GM21367 (cell line): ENCODE measurements at regions not wholly inside any gene's neighbourhood (a gene's known extent, or its start where the extent isn't known, plus 50 kb on each side); places are given as distances from the start of the nearest gene placed in this dataset.
"Not testable (repeated sequence)": the region's sequence is repeated elsewhere in the genome, so short reads cannot be mapped to it uniquely, and the experiment has no call there.

Source experiments
- ATAC-seq: cut with Tn5 transposase; IDR thresholded peaks from one replicate; pipeline ENCODE4 v1.9.1; 2021; ENCODE audit not compliant: unreplicated experiment

DNA sequence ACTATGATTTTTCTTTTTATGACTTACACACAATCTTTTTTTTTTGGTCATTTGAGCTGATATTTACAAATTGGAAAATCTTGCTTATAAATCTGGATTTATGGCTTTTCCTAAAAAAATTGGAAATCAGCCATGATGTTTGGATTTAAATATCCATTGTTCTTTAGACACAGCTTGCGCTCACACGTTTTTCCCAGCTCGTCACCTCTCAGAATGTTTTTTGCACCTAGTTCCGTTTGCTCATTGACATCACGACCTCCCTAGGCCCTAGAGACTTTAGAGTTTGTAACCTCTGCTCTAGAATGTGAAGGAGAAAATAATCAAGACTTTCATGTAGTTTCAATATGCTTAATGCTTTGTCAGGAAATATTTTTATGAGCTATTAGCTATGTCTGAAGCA lies 930.5 kb downstream of the TLE4 start:
- ATAC-seq, result no peak

DNA sequence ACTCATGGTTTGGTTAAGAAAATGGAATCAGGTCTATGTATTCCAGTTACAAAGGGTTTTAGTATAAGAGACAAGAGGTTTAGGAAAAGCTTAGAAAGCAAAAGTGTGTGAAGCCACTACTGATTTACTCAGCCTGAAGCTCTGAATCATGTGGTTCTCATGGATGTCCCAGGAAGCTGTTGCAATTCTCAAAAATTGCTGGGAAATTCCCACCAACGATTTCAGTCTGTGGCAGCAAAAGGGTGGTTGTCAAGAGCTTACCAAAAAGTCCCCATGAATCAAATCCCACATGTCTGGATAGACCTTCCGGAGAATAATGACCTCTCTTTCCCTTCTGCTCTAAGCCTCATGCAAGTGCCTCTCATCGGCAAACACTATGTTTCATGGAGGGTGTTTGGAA lies 929.9 kb downstream of the TLE4 start:
- ATAC-seq, result no peak

DNA sequence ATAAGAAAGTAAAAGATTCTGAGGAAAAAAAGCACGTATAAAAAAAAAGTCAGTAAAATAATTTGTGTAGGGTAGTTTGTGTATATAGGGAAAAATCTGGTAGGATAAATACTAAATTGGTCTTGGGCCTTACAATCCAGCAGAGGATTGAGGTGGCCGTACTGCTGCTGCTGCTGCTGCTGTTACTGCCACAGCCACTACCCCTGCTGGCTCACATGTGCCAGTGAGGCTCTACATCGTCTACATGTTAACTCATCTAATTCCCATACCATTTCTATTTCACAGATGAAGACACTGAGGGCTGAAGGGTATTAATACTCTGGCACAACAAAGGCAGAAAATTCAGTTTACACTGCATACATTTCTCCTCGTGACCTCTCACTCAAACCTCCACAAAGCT lies 928.5 kb downstream of the TLE4 start:
- no peak for ATAC-seq

DNA sequence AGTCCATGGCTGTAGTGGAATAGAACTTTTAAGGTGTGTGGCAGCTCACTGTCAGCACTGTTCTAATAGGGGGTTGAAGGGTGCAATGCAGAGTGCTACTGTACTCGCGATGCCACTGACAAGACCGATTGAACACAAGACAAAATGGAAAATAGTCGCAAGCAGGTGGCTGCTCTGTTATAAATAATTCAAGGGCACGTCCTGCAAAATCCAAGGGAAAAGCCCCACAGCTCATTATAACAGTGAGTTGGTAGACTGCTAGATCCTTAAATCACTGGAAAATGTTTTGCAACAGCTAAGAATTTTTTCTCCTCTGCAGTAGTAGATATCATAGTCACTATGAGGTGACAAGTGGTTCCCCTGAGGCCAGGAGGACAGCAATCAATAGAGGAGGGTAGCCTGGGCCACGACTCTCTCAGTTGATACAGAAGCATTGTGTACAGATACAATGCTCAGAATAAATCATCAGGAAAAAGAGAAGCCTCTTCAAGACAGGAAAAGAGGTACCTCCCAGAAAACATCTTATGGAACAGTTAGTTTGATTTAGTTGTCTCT lies 926.3 kb downstream of the TLE4 start:
- no peak for ATAC-seq

DNA sequence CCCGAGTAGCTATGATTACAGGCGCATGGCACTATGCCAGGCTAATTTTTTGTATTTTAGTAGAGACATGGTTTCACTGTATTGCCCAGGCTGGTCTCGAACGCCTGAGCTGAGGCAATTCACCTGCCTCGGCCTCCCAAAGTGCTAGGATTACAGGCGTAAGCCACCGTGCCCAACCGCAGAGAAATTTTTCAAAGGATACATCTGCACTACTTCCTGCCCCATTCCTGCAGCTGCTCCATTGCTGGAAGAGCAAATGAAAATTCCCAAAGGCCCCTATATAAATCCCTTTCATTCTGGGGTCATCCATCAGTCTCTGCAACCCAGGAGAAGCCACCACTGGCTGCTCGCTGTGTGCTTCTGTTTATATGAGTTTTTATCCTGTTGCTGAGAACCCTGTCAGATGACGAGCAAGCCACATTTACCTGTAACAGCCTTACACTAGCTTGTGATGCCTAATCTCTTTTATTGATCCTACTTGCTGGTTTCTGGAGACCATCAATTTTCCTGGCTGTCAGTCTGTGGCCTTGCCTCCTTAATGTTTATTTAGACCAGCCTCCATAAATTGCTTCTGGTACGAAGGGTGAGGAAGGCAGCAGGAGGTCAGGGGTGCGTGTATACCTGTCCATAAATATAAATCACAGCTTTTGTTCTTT lies 925.3 kb downstream of the TLE4 start:
- no peak for ATAC-seq

DNA sequence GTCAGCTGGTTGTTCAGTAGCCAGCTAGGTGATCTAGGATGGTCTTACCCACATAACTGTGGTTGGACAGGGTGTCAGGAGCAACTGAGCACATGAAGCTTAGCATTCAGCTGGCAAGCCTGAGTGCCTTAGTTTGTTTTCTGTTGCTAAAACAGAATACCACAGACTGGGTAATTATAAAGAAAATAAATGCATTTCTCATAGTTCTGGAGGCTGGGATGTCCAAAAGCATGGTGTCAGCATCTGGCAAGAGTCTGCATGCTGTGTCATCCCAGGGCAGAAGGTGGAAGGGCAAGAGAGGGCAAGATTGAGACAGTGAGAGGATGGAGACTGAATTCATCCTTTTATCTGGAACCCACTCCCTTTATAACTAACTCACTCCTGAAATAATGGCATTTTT lies 921.5 kb downstream of the TLE4 start:
- ATAC-seq, result no peak

DNA sequence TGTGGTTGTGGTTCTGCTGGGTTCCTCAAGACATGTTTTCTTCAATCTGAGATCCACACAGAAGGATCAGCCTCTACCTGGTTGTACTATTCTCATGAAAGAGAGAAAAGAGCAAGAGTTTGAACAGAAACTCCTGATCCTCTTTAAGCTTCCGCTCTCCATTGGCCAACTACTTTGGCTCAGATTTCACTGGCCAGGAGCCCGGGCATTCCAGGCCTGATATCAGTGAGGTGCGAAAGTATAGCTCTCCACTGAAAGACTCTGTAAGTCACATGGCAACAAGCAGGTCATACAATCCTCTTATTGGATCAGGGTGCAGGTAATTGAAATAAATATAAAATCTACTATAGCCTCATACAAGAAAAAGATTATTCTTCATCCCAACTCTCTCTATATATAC lies 920.5 kb downstream of the TLE4 start:
- no peak for ATAC-seq

DNA sequence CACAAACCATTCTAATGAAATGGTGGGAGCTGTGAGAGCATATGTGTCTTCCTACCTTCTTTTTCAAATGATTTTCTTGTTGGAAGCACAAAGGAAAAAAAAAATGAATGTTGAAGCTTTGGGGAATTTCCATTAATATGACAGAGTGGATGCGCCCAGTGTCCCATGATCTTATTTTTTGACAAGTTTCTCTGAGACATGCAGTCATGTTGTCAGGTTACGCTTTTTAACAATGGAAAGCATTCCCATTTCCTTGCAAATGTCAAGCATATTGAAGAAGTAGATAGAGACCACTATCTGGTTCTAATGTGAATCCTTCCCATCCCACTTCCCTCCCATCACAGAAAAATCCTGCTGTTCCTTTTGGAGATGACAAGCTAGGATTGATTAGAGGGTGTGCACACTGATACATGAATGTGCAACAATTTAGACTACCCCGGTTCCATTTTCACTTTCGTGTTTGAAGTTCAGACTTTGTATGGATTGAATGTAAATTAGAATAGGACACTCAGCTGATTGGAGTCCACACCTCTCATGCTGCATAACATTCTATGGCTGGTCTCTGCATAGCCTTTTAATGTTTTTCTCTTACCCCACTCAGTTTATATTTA lies 919.4 kb downstream of the TLE4 start:
- ATAC-seq, result no peak

DNA sequence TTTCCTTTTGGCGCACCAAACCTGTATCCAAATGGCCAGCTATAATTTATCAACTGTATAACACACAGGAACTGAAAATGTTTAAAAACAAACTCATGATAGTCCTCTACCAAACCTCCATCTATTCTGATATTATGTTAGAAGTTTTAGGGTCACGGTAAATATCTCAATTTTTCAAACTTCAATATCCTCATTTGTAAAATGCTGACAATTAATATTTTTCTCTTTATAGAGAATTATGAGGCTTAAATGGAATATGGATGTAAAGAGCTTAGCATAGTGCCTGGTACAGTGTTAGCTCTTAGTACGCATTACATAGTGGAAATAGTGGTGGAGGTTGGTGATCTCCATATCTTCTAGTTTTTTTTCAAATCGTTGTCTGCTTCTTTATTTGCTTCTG lies 917.6 kb downstream of the TLE4 start:
- no peak for ATAC-seq

DNA sequence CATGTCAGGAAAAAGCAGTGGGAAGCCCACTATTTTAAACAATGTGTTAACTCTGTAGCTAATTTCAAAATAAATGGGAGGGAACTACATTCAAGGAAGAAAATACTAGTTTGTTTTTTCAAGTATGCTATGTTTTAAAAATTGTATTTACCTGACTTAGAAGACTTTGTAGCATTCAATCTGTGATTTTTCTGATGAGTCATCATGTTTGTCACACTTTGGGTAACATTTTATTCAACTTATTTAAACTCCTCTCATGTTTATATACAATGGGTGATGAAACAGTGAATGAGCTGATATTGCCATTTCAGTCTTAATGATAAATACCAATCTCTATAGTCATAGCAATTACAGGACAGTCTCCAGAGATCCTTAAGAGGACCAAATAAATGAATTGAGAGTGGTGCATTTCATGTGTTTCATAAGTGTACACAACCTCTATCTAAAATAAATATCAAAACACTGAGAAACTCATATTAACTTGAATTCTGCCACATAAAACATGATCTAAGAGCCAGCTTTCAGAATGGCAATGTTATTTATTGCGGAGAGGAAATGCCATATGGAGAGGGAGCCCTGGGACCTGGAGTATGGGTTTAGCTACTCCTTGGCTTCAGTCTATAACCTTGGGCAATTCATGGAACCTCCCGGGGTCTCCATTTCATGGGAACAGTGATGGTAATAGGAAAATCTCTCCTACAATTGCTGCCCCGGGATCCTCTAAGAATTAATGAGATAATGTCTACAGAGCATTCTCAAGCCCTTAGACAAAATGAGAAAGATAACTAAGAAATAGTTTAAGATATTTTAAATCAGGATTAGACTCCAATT lies 913.9 kb downstream of the TLE4 start:
- no peak for ATAC-seq

DNA sequence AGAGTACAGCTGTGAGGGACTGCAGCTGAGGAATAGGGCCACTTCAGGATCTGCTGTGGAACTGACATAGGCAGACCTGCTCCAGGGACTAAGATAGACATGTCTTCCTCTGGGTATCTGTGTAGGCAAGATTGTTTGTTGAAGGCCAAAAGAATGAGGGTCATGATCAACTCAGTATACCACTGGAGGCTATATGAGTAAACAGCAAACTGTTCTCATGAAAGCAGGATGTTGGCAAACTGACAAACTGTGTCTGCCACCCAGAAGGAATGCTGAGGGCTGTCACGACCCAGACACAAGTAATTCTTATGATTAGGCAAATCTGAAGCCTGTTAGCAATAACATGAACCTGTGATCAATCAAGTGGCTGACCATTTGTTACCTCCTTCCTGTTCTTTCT lies 910.5 kb downstream of the TLE4 start:
- ATAC-seq, result not testable (repeated sequence)

DNA sequence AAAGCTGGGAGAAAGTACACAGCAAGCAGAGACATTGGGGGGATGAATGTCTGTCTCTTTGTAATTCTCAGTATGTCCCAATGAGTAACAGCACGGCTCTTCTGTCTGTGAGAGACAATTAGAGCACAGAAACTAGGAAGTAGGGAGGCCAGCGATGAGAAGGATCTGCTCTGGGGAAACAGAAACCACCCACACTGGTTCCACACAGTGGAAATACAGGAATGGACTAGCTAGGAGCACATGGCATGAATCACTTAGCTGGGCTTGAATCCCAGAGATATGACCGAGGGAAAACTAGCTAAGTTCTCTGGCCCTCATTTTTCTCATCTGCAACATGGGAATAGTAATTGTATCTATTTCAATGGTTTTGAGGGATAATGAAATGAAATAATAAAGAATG lies 895.9 kb downstream of the TLE4 start:
- ATAC-seq, result no peak

DNA sequence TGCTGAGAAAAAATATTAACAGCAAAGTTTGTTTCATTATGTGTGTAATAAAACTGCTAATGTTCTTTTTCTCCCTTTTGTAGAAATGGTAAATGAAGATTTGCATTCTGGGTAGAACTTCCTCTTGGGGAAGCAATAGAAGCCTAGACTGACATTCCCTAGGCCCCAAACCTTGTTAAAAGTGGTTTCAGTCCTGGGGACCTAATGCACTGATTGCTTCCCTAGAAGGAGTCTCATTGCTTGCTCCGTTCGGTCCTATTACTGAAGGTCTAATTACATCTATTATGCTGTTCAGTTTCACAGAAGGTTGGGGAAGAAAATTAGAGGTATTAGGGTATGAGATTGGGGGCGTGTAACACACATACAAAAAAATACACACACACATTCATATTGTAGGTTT lies 893.8 kb downstream of the TLE4 start:
- ATAC-seq, result no peak

DNA sequence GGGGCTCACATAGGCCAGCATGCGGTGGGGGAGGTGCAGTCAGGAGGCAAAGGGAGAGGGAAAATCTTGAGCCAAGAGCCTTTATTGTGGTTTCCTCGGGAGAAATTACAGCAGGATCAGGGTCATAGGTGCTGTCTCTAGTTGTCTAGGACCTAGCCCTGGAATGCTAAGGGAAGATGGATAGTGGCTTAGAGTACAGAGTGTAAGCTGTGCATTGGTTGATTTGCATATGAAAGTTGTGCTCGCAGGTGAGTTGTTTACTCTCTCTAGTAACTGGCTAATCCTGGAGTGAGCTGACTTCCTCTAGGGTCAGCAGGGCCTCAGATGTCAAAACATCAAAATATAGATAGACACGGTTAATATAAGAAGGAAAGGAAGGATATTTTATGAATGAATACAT lies 877.7 kb downstream of the TLE4 start:
- ATAC-seq, result no peak

DNA sequence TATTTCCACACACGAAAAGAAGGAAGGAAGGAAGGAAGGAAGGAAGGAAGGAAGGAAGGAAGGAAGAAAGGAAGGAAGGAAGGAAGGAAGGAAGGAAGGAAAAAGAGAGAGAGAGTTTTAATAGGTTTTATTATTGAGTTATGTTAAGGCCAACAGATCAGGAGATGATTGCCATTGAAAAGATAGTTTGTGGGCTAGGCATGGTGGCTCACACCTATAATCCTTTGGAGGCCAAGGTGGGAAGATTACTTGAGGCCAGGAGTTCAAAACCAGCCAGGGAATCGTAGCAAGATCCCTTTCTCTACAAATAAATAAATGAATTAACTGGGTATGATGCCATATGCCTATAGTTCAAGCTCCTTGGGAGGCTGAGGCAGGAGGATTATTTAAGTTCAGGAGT lies 877.2 kb downstream of the TLE4 start:
- ATAC-seq, result no peak

DNA sequence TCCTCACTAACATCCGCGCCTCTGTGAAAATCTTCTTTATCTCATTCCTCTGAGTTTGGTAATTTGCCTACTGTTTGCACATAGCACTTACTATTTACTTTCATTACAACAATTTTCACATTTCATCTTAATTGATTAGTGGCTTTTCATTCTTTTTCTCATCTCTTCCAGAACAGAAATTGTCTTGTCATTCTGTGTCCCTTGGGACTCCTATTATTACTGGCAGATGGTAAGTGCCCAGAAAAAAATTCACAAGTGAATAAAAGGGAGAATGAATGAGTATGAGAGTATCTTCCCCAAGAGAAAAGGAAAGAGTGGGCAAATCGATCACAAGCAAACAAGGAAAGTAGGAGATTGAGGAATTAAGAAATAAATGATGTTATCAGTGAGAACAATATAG lies 876.1 kb downstream of the TLE4 start:
- no peak for ATAC-seq

DNA sequence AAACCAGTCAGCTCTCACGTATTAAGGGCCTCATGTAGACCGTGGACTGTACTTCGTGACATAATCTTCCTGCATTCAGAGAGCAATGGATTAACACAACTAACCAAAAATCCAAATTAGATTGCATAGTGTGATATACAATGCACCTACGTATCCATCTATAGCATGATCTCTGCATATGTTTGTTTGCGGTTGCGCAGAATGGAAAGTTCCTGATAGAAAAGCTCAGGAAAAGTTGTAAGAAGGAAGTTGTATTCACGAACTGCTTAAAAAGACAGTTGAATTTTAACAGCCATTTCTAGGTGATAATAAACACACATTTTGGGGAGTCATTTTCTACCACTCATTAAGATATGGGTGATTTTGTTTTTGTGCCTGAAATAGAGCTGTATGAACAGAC lies 869.0 kb downstream of the TLE4 start:
- ATAC-seq, result no peak

DNA sequence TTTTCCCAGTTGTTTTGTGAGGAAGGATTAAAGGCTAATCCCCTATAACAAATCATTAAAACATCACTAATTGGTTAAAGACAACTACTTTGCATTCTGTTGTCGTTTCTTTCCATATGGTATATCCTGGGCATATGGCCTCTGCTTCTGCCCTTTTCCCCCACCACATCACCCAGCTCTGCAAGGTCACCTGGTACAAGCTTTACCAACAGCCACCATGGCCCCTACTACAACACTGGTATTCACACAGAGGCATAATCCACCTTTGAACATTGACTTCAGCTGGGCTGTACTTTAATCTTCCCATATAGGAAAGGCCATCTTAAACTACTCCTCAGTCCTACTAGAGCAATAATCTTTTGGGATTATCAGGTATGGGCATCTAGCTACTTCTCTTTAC lies 866.1 kb downstream of the TLE4 start:
- ATAC-seq, result no peak

DNA sequence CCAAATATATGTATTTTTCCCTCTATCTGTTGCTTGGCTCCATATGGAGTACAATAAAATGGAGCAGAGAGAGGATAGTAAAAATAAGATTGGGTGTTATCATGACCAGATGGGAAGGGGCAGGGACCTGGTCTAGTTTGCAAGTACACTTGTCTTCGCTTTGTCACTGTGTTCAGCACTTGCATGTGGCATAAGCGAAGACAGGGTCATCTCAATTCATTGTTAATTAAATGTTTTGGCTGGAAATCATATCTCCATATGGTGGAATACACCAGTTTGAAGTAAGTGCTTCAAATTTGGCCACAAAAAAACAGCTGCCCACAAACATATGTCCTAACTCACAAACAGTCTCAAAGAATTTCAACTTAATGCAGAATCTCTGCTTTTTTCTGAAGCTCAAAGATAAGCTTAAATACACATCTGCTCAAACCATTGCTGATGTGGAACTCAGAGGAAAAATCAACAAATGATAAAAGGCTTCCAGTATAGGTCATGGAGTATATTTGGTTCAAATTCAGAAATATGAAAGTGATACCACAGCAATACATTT lies 865.4 kb downstream of the TLE4 start:
- no peak for ATAC-seq

DNA sequence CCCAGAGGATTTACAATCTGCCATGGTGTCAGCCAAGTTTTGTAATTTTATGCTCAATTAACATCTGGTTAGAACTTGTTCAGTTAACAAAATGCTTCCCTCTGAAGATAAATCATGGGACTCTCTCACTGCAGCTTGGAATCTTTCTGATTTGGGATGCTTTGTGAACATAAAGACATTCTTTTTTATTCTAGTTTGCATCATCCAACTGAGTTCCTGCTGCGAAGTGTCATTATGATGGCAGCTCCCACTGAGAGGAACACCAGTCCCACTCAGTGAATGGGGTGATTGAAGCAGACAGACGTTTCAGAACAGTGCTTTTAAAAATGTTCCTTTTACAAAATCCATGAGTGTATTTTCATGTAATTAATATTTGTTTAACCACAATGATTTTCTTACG lies 863.8 kb downstream of the TLE4 start:
- no peak for ATAC-seq

DNA sequence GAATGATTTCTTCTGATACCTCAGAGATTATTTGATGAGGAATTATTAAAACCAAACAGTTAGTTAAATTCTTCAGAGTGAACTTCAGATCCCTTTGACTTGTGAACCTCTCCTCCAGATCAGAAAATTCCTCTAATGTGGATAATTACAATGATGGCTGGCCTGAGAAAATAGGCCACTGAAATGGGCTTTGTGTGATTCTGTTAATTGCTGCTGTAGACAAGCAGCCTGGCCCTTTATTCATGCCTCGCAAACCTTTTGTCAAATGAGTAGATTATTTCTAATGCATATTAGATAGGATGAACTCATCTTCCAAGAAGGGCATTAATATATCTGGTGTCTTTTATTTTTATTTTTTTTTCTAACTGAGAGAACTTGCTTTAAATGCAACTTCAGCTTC lies 855.2 kb downstream of the TLE4 start:
- ATAC-seq, result no peak
